SIG-M5 treated with dmso at 0.1 percent for 504 hours (cell line): ENCODE measurements at regions not wholly inside any gene's neighbourhood (a gene's known extent, or its start where the extent isn't known, plus 50 kb on each side); places are given as distances from the start of the nearest gene placed in this dataset.
A peak's percentile ranks its signal among the peaks of the same experiment; 100 is the strongest.

ENCODE experiments used
- DNase-seq: peaks from one replicate; lab custom pipeline; 2025; ENCODE audit not compliant: unreplicated experiment; lab: John Stamatoyannopoulos, UW

DNA sequence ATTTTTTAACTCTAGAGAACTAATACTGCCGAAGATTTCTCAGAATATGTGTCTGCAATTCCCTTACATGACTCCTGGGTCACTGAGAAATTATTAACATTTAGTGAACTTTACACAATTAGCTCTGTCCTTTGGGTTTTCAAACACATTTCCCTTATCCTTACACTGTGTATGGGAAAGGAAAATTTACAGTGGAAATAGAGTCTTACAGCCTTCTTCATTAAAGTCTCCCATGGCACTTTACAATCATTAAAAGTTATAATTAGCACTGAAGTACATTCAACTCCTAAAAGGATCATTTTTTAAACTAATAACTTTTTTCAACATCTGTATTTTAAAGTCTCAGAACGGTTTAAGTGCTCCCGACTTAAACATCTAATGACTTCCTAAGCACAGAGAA, 627.5 kb upstream of the TYRP1 start:
- no peak for DNase-seq

DNA sequence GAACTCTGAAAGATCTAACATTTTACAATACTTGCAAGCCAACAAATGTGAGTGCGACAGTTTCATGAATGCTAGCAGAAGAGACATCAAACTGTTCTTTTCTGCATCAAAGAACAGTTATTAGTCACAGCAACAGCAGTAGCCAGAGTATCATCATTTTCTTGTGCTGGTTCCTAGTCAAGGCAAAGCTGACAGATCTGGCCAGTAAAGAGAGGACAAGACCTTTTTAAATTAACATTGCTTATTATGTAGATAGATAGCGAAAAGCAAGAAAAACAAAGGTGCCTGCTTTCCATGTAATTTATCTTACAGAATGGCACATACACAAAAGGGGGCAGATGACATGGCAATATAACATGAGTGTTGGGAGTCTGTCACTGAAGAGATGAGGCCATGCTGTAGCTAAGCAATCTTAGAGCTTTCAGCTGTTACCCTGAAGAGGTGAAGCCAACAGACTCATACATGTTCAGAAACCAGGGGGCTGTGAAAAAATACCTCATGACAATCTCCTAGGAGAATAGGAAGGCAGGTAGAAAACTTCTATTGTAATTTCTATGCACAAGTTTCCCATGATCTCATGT, 626.6 kb upstream of the TYRP1 start:
- no peak for DNase-seq

DNA sequence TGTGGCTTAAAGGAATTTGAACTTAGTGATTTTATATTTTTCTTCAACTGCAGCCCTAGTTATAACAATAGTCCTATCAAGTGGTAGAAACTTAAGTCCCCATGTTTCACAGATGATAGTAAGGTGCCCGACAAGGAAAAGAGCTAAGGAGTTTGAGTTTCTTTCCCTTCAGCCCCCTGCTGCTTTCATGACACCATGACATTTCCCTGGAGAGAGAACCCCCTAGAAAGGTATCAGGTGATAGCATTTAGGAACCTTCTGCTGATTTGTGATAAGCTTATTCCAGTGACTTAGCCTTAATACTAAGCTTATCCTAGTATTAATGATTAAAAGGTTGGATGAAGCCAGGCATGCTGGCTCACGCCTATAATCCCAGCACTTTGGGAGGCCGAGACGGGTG, 623.8 kb upstream of the TYRP1 start:
- DNase-seq, result no peak

DNA sequence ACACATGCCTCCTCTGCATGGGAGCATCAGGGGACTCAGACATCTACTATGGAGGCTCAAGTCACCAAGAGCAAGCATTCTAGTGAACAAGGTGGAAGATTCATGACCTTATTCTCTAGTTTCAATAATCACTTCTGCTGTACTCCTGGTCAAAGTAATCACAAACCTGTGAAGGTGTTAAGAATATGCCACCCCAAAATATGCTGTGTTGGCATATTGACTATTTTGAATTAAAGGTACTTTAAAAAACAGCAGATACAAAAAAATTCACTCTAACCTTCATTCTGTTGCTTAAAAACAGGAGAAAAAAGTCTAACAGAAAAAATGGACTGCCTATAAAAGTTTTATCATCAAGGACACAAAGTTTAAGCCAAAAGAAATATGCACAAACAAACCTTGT, 607.8 kb upstream of the TYRP1 start:
- DNase-seq, result no peak

DNA sequence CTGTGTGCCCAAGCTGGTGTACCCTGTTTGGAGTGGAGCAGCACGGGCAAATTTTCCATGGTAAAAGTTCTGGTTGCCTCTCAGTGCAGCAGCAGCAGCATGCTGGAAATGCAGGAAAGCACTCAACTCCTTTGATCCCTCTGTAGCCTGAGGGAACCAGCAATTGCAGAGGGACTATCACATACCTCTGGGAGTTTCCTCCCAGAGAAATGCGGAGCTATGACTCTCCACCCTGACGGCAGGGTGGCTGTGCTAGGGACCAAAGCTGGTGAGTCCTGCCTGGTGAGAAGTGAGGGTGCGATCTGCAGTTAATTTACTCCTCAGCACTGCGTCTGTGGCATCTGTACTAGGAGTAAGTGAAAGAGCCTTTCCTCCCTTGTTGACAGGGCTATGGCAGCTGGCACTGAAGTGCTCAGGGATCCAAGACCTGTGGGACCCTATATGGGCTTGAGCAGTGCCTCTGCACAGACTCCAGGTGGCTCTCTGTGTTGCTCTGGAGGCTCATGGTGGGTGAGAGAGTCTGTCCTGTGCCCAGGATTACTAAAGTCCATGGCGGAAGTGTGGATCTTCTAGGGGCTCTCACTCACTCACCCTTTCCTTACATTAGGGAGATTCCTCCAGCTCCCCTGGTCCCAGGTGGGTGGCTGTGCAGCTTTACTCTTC, 601.2 kb upstream of the TYRP1 start:
- DNase-seq, result no peak

DNA sequence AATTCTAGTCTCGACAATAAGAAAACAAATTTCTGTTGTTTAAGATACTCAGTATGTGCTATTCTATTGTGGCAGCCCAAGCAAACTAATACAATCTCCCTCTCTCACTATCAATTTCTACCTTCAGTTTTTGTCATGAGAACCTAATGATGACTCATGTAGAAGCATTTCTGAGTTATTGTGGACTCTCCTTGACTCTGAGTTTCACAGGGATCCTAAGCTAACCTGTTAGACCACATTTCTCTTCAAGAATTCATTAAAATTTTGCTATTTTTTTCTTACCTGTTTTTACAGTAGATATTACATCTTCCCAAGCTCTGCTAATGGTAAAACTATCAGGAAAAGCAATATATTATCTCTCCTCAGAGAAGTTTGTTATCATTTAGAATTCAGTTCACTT, 599.1 kb upstream of the TYRP1 start:
- DNase-seq, result no peak

DNA sequence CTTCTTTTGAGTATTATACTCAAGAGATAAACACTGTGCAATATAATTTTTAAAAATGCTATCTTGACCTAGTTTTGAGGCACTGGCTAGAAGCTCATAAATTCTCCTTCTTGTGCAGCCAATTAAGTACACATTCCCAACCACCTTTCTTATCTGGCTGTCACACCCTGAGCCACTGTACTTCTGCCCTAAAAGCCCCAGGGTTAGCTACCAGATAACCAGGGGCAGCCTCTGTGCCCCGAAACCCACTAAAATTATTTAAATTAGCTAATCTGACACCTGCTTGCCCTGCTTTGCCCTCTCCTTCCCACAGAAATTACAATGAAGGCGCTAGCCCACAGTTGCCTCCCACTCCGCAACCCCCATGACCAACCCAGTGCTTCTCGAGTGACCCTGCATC, 597.3 kb upstream of the TYRP1 start:
- no peak for DNase-seq

DNA sequence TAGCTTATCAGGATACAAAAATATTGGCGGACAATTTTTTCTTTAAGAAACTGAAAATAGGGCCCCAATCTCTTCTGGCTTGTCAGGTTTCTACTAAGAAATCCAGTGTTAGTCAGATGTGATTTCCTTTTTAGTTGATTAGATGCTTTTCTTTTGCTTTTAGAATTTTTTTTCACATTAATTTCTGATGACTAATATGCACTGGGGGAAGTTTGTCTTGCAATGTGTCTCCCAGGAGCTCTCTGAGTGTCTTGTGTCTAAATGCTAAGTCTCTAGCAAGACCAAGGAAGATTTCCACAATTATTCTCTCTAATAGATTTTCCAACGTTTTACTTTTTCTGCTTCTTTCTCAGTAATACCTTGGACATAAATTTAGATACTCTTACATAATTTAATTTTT, 559.8 kb upstream of the TYRP1 start:
- no peak for DNase-seq

DNA sequence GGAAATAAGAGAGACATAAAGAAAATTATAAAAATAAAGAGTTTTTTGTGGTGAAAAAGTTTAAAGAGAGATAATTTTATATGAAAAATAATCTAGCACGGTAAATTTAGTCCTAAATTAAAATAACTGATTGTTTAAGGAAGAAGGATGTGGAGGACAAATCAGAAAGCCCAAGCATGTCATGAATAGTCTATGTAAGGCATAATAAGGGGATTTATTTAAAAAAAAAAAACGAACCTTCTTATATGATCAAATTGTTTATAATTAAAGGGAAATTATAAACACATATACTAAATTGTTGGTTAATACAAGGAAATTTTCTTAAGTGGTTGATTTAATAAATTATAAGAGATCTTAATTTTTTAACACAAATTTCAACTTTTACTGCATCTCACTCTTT, 551.8 kb upstream of the TYRP1 start:
- no peak for DNase-seq

DNA sequence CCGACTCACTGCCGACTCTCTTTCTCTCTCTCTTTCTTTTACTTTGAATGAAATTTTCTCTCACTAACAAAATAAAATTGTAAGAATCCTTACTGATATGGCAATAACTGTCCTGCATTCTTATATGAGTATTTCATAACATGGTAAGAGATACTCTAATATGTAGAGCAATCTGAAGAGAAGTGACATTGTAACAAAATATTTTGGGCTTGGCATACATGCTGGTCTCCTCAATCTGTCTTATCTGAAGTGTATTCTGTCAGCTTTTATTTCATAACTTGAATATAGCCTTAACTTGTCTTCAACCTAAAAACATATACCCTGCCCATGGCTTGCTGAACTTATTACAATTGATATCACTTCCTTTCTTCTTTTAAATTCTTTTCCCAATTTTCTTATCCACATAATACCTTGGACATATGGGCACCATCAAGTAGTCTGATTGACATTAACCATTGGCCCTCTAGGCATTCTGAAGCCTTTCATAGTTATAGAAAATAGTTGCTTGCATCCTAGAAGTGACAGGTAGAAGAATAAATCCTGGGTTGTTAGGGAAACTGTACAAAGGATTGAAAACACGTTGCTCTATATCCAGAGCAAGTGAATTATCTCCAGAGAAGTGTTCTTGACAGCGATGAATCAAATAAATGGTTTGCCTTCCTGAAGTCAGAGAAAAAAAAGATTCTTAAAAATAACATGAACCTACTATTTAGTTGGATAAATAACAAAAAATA, 537.6 kb upstream of the TYRP1 start:
- DNase-seq, result no peak

DNA sequence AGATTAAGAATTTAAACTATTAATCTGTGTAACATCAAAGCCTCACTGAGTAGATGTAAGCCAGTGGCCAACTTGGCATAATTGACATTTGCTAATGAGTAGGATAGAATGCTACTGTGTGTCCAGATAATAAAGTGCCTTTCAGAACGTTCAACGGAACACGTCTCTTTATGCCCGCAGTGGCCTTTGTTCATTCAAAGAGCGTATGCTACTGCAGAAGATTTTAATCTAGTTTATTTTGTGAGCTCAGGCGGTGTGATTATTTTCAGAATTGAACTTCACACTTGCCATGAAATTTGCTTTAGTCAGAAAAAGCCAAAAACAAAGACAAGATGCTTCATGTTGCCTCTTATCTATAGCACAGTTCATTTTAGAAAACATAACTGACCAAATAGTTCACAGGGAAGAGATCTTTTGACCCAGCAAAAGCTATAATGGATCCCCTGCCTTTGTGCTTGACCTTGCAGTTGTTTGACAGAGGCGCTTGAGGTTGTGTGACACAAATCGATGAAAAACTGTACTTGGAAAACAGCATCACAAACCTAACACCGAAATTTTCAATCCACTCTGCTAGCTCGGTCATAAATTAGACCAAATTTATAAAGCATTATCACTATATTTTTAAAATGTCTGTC, 530.9 kb upstream of the TYRP1 start:
- no peak for DNase-seq

DNA sequence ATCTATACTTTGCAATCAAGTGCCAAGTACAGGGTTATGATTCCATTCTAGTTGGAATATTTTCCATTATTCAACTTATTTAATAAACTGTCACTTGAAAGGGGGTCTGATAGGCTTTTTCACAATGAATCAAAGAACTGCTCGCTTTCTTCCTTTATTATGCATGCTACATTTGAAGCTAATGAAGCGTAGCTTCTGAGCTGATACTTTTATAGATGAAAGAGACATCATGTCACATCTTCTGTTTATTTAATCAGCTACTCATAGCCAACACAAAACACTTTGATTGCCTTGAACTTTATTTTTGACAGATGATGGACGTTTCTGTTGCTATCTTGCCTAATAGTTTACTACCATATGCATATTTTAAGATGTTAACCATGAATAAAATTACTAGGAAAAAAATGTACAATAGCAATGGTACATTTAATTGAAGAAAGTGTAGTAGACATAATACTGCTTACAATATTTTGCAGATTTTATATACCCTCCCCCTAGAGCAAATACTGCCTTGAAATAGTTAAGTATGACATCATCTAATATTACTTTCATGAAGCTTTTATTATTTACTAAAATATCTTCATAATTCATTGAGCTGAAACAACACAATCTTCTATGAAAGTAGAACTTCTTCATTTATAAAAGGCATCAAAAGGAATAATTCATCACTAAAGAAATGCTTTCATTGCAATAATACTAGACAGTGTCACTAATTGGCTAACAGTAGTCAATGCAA, 529.3 kb upstream of the TYRP1 start:
- DNase-seq, result no peak

DNA sequence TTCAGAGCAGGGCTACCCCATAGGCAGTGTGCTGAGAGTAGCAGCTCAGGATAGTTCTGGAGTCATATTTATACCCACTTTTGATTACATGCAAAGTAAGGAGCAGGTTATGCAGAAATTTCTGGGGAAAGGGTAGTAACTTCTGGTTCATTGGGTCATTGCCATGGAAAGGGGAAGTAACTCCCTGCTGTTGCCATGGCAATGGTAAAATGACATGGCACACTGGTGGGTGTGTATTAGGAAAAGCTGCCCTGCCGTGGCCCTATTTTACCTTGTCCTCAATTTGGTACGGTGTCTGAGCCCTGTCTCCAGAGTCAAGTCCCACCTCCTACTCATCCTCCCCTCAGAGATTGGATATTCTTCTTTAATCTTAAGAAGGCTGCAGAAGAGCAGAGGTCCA, 526.7 kb upstream of the TYRP1 start:
- DNase-seq, result peak; percentile 9

DNA sequence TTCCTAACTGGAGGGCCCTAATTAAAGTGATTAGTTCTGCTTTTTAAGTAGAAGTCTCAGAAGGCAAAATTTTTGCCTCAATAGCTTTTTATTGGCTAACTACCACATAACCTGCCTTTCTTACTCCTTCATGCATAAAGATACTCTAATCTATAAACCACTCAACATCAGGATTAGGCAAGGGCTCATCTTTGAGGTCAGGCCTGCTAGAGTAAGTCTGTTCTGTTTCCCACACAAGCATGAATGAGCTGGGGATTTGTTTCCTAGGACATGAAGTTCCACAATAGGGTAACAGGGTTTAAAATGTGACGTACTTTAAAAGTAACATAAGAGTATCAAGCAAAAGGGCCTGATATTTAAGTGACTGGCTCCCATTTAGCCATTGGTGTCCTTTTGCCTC, 522.7 kb upstream of the TYRP1 start:
- no peak for DNase-seq

DNA sequence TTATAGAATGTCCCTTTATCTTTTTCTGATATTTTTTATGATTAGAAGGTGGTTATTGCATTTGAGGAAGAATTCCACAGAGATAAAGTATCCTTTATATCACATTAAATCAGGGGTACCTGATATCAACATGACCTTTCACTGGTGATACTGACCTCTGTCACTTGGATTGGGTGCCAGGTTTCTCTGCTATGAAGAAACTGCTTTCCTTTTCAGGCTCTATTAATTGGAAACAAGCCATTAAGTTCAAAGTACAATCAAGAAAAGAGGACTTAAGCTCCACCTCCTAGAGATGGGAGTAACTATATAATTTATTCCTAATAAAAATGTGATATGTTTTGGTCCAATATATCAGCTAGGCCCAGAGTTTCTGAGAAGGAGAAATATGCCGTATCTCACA, 514.6 kb upstream of the TYRP1 start:
- DNase-seq, result no peak

DNA sequence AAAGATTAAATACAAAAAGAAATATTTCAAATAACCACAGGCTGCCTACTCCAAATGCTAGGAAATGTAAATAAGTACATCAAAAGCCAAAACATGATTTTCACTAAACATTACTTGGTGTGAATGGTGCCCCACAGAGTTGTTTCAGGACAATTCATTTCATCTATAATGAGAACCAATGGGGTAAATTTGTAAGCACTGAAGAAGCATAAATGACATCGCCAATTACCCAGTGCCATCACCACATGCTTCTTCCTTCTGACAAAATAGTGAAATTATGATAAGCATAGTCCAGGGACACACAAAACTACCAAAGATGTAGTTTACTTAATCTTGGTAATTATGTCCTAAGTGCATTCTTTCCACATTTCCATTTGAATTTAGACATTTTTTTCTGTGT, 510.4 kb upstream of the TYRP1 start:
- DNase-seq, result no peak

DNA sequence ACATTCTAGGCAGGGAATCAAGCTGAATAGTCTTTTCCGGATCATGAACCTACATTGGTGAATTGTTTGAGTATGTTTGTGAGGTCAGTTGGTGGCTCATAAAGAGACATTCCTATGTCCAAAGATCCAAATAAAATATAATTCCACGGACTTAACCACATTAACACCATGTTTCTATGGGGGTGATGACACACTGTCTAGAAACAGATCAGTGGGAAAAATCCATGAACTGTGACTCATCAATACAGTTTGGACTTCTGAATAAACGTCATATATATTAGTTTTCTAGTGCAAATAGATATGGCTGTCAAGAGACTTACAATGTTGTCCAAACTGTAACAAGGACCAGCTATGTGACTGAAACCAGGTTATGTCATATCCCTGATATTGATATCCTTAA, 509.9 kb upstream of the TYRP1 start:
- DNase-seq, result no peak

DNA sequence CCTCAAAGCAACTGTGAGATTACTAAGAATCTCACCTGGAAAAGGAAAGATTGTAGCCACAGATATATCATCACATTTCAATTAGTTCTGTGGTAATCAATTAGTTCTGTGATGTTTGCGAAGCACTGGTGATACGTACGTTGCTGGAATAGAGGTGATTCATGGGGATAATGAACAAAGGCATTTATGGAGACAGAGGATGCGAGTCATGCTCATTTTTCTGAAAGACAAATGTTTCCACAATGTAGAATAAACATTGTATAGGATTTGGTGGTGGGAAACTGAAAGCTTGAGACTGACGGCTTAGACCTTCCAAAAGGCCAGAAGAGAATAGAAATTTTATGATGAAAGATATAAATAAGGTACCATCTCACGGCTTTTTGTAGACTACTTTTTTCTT, 507.3 kb upstream of the TYRP1 start:
- DNase-seq, result no peak

DNA sequence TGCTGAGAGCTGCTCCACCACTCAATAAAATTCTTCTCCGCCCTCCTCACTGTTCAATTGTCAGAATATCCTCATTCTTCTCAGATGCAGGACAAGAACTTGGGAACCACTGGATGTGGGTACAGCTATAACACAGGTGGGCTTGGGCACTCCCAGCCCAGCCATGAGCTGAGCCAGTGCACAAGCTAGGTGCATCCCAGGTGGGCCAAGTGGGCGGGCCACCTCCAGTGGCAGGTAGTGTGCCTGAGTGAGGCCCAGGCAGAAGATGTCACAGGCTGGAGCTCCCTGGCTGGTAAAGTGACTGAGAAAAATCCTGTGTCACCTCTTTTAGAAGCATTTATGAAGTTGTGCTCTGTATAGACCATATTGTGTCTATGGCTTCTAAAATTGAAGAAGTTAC, 501.6 kb upstream of the TYRP1 start:
- no peak for DNase-seq

DNA sequence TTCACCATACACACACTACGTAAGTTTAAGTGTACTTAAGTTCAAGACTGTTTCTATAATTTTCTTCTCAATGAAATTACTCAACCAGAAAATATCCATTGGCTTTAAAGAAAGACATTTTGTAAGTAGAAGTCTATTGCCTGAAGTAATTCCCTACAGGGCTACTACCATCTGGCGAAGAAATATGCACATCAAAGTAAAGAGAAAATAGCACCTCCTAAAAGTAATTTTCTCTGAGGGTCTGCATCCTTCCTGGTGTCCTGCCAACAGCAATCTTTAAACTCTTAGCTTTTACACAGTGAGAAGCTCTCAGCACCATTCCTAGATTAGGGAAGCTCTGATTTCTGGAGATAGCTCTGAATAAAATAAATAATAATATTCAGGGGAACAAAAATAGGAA, 498.5 kb upstream of the TYRP1 start:
- no peak for DNase-seq

DNA sequence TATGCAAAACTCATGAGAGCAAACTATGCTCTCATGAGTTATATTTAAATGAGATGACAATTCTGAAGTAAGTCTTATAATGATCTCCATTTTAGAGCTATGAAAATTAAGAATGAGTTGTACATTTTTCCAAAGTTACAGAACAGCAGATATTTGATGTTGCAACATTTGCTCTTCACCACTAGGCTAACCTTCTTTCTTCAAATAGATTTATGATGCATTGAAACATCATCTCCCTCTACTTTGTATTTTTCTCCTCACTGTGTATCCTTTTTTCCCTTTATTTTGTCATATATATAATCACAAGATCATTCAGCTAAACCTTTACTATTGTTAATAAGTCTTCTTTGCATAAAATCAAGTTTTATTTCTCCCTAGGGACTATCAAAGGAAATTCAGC, 497.7 kb upstream of the TYRP1 start:
- no peak for DNase-seq

DNA sequence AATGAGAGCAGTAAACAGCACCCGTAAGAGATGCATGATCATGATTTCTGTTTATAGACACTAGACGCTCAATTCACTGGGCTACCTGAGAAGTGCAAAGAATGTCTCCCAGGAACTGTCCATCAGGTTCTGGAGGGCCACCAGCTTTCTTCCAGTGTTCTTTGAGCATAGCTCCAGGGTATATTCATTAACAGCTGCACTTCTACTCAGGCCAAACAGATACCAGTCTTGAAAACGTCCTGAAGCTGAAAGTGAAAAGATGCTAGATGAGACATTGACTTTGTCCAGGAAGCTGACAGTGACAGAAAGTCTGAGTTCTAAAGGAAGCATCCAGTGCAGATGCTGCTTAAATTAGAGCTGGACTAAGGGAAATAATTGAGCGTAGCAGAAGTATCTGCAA, 488.7 kb upstream of the TYRP1 start:
- no peak for DNase-seq
